ENCODE measurements at regions not wholly inside any gene's neighbourhood (a gene's known extent, or its start where the extent isn't known, plus 50 kb on each side); places are given as distances from the start of the nearest gene placed in this dataset.
"Not testable (repeated sequence)": the region's sequence is repeated elsewhere in the genome, so short reads cannot be mapped to it uniquely, and the experiment has no call there.

DNA sequence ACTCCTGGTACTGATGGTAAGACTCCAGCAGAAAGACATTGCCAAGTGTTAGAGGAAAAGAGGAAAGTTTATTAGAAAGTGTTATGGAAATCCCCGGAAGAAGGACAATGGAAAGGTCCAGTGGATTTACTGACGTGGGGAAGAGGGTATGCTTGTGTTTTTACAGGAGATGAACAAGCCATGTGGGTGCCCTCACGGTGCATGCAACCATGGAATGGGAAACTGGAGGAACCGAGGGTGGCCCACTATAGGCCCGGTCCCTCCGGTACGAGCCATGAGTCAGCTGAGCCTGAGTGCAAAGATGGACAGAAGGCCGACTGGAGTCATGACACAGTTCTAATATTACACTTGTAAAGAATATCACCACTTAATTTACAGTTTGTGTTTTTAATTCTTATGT lies 123.3 kb upstream of the ZCCHC13 start:
- DNase-seq (ENCODE audit: low spot score): no peak

DNA sequence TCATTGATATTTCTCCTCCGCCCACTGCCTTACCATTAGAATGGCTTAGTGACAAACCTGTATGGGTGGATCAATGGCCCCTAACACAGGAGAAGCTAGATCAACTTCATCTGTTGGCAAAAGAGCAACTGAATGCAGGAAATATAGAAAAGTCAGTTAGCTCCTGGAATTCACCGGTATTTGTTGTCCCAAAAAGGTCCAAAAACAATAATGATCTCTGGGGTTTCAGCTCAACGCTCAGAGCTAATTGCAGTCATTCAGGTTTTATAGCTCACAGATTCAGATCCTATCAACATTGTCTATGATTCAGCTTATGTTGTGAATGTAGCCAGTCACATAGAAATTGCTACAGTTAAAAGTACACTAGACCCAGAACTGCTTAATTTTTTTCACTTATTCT lies 124.0 kb upstream of the ZCCHC13 start:
- no peak for DNase-seq (ENCODE audit: low spot score)

DNA sequence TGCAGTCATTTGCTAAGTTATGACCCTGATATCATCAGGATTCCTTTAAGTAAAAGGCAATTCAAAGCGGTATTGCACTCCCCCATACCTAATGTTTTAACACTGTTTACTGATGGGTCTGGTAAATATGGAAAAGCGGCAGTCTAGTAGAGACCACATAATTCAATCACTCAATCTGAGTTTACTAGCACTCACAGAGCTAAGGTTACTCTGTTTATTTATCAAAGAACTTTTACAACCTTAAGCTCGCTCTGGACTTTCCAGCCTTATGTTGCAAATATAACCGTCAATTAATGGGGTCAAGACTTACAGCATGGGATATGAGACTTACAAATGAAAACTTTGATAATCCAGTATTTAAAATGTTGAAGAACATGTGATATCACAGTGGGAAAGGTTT lies 124.5 kb upstream of the ZCCHC13 start:
- peak; percentile 9 for DNase-seq (ENCODE audit: low spot score)

DNA sequence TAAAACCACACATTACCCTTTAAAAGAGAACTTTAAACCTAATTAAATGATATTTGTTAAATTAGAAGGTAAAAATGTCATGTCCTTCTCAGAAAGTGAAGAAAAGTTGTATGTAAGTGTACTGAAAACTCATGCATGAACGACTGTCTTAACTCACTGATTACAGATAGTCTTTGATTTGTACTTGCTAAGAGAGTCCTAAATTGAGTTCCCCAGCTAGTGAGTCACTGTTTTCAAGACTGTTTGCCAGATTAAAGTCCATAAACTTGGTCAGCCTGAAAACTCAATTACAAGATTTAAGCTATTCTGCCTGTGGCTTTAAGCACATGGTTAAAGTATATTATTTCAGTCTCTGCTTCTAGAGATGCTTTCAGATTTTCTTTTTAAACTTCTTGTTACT lies 124.9 kb upstream of the ZCCHC13 start:
- peak; percentile 27 for DNase-seq (ENCODE audit: low spot score)

DNA sequence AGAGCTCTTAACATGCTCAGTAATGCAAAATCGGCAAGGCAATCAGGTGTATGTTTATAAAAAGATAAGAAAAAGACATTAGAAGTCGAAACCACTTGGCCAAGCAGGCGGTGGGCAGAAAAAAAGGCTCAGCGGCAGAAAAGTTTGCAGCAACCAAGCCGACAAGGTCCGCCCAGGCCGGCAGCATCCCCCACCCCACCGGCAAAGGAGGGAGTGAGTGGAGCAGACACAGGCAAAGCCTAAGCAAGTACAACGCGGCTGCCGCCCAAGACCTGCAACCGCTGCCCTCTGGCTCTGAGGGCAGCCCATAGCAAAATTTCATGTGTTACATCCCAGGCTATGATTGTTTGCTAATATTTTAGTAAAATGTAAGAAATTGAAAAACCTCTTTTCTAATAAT lies 125.4 kb upstream of the ZCCHC13 start:
- DNase-seq (ENCODE audit: low spot score): no peak

DNA sequence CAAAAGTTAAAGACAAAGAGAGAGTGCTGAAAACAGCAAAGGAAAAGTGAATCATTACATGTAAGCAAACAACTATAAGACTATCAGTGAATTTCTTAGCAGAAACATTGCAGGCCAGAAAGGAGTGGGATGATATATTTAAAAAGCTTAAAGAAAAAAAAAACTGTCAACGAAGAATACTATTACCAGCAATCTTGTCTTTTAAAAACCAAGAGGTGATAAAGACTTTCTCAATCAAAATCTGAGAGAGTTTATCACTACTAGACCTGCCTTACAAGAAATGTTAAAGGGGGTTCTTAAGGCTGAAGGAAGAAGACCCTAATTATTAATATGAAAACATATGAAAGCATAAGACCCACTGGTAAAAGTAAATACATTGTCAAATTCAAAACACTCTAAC lies 132.5 kb upstream of the ZCCHC13 start:
- DNase-seq (ENCODE audit: low spot score): no peak

DNA sequence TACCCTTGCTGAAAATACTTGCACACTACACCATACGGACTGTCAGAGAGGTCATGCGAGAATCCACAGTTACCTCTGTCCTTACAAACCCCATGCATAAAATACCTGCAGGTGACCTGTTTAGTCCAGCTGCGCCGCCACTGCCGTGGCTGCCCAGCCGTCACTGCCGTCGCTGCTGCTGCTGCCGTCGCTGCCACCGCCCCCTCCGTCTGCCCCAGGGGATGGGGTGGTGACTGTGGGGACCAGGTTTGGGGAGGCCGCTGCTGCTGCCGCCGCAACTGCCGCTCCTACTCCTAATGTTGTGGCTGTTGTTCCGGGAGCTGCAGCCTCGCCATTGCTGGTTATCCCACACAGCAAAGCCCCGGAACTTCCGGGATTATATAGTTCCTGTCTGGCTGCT lies 141.8 kb upstream of the ZCCHC13 start:
- DNase-seq (ENCODE audit: low spot score): no peak

DNA sequence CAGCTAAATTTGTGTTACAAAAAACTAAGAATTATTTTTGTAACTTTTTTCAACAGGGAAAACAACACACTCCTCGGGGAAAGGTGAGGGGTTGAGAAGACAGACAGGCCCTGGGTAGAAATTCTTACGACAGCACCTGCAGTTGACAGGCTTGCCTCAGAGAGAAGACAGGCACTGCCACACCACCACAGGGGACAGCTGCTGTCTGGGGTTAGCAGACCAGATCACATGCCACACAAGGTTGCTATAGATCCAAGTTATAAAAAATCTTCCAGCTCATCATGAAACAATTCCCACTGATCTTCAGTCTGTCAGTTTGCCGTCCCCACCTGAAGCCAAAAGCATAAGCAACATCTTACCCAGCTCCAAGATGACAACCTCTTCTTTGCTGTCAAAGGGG lies 143.2 kb upstream of the ZCCHC13 start:
- no peak for DNase-seq (ENCODE audit: low spot score)

DNA sequence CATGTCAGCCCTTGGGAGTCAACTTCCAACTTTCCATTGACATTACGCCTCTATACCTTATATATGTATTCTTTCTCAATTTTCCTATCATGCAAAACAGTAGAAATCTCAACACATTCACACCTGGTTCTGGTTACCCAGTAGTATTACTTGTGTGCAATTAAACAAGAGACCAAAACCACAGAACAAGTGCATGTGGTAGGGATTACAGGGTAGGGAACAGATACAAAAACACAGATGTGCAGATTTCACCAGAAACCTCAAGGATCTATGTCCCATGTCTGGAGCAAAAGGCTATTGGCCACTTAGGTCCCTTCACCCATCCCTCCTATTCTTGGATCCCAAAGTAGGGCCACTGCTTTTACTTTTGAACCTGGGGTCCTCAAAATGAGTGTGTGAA lies 143.6 kb upstream of the ZCCHC13 start:
- DNase-seq (ENCODE audit: low spot score): no peak

DNA sequence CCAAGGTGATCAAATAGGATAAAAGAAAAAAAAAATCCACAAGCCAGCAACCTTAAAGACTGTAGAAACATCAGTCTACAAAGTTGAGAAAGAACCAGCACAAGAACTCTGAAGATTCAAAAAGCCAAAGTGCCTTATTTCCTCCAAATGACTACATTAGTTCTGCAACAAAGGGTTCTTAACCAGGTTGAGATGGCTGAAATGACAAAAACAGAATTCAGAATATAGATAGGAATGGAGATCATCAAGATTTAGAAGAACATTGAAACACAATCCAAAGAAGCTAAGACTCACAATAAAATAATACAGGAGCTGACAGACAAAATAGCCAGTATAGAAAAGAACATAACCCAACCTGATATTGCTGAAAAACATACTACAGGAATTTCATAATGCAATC lies 156.5 kb upstream of the ZCCHC13 start:
- no peak for DNase-seq (ENCODE audit: low spot score)

DNA sequence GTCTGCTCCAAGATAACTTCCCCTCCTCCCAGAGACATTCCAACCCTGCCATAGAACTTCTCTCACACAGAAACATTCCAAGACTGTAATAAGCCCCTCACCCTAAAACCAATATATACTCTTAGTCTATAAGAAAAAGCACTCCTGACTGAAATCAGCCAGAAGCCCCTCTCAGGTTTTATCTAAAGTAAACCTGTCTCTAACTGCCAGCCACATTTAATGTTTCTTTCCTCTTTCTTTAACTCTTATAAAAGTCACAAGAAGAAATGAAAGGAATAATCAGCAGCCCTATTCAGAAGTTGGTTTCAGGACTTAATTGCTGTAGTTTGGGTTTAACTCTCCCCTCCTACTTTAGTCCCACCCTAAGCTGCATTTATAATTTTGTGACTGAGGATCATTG lies 165.0 kb upstream of the ZCCHC13 start:
- no peak for DNase-seq (ENCODE audit: low spot score)

DNA sequence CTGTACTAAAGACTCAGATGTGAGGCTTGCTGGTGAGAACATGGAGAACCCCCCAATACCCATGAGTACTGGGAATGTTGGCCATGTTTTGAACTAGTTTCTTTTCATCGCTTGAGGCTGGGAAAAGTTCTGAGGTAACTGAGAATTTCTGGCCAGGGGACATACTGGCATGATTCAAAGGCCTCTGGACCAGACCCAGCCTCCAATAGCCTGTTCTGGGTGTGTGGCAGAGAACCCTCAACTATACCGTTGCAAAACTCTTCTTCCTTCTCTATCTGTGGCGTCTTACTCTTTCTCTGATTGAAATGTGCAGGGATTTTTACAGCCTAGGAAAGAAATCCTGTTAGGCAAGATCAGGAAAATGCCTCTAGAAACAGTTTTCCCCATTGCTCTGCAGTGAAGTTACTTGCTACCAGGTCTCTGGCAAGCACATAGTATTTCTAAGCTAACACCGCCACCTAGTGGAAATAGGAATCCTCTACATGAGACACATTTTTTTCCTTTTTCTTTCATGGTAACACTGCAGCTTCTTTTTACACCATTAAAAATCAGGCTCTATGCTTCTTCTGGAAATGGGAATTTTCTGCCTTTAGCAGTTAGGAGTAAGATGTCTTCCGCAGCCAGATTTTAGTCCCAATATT lies 170.7 kb upstream of the ZCCHC13 start:
- DNase-seq (ENCODE audit: low spot score): peak; percentile 52

DNA sequence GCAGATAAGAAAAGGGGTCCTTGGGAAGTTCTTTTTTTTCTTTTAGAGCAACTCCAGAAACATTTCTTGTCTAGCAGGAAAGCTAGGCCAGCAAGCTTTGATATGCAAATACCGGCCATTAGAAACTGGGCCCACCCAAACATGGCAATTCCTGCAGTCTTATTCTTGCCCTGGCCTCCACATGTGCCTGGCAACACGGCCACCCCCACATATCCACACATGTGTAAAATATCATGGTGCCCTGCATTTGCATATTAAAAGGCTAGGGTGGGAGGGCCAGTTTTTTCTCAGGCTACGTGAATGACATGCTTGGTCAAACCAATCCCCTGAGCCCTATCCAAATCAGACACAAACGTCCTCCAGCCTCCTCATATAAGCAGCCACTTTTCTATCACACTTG lies 171.7 kb upstream of the ZCCHC13 start:
- no peak for DNase-seq (ENCODE audit: low spot score)

DNA sequence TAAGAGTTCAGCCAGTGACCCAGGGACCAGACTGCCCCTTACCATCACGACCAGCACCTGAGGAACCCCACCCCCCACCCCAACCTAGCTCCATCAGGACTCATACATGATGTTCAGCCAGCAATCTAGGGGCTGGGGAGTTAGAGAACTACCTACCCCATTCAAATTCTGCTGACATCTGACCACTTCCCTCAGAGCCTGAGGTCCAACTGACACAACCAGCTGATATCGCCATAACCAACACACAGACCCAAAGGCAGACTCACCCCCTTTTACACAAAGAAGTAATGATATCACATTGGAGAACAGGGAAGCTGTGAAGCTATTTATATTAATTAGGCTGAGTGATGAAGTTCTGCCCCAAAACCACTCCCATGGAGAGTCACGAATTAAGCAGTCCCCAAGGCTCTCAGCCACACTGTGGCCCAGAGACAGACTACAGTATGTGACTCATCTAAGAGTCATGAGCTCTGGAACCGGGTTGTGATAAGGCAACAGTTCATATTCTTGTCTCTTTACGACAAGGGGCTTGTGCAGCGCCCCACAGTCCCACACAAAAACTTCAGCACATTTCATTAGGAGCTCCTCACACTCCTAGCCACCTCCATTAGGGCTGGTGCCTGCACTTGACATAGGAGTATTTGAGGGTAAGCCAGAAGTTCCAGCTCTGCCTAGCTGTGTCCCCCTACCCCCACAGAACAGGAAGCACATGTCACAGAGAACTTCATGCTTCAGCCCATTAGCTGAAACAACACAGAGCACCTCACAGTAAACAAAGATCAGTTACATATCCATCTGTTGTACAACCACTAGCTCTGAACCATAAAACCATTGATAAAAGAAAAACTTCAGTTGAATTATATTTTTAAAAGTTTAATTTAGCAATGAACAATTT lies 184.7 kb upstream of the ZCCHC13 start:
- DNase-seq (ENCODE audit: low spot score): peak; percentile 30

DNA sequence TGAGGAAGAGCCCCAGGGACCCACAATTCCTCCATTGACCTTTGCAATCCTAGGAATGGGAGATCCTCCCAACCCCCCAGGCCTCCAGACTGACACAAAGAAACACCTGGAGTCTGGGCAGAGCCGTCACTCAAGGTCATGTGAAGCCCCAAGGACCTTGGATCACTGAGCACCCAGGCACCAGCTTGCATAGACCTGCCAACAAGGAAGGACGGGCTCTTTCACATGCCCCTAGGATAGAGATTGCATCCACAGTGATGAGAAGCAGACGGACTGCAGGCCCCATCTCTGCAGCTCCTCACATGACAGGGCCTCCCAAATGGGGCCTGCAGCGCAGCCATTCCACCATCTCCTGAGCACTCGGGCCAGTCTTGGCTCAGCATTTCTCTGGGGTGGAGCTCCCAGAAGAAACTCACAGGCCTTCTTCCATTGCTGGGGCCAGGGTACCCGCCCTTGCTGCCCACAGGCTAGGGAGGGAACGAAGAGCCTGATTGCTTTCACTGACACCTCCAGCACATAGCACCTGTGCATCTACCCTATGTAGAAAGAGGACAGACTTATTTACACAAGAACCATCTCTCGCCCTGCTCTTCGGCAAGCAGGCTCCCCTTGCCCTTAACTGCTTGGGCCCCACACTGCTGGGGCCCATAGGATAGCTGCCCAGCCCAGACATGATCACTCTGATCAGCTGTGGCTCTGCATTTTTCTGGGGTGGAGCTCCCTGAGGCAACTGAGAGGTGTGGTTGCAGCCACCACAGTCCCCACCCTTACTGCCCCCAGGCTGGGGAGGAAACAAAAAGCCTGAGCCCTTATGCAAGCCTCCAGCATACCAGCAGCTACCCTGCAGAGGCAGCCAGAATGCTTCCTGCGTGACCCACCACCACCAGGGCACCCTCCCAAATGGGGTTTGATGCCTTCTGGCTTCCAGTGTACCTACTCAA lies 185.7 kb upstream of the ZCCHC13 start:
- DNase-seq (ENCODE audit: low spot score): no peak

DNA sequence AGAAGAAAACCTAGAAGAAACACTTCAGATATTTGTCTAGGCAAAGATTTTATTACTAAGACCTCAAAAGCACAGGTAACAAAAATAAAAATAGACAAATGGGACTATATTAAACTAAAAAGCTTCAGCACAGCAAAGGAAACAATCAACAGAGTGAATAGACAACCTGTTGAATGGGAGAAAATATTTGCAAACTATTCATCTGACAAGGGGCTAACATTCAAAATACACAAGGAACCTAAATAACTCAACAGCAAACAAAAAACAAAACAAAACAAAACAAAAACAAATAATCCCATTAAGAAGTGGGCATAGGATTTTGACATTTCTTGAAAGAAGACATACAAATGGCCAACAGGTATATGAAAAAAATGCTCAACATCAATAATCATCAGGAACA lies 192.7 kb upstream of the ZCCHC13 start:
- DNase-seq (ENCODE audit: low spot score): no peak

DNA sequence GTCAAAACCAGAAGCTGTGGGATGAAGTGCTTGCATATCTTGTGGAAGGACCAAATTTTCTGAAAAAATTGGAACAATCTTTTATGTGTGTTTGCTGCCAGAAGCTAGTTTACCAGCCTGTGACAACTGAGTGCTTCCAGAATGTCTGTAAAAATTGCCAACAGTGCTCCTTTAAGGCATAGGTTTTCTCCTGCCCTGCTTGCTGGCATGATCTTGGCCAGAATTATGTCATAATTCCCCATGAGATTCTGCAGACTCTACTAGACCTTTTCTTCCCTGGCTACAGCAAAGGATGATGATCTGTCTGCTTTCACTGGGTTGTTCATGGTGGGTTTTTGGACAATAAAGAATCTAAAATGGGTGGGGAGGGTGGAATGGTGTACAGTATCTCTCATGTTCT lies 196.3 kb upstream of the ZCCHC13 start:
- DNase-seq (ENCODE audit: low spot score): no peak

DNA sequence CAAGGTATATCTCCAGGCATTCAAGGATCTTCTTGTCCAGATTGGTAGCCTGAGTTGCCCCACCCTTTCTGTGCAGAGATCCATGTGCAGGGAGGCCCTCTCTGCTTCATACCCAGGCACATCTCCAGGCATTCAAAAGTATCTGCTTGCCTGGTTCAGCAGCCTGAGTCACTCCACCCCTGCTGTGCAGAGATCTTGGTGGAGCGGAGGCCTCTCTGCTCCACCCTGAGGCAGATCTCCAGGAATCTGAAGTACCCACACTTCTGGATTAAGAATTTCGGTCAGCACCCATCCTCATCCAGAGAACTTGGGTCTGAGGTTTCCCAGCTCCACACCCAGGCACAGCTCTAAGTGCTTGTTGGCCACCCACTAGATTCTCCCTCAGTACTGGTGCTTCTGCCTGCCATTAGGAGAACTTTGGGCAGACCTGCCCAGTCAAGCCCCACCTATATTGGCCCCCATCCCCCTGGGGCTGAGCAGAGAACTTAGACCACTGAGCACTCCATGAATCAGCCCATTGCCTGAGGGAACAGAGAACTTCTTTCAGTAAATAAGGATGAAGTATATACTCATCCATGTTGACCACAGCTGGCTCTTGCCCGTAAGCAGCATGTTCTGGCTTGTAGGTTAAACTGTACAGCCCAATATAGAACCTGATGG lies 199.5 kb upstream of the ZCCHC13 start:
- DNase-seq (ENCODE audit: low spot score): no peak

DNA sequence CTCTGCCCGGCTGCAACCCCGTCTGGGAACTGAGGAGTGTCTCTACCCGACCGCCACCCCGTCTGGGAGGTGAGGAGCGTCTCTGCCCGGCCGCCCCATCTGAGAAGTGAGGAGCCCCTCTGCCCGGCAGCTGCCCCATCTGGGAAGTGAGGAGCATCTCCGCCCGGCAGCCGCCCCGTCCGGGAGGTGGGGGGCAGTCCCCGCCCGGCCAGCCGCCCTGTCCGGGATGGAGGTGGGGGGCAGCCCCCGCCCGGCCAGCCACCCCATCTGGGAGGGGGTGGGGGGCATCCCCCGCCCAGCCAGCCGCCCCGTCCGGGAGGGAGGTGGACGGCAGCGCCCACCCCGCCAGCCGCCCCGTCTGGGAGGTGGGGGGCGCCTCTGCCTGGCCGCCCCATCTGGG lies 205.6 kb upstream of the ZCCHC13 start:
- not testable (repeated sequence) for DNase-seq (ENCODE audit: low spot score)

DNA sequence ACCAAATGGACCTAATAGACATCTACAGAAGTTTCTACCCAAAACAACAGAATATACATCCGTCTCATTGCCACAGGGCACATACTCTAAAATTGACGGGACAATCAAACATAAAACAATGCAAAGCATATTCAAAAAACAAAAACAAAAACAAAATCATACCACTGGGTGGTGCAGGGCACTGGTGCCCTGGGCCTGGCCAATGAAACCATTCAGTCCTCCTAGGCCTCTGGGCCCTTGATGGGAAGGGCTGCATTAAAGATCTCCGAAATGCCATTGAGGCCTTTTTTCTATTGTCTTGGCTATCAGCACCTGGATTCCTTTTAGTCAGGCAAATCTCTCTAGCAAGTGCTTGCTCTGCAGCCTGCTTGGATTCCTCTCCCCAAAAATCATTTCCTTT lies 213.9 kb upstream of the ZCCHC13 start:
- DNase-seq (ENCODE audit: low spot score): no peak

DNA sequence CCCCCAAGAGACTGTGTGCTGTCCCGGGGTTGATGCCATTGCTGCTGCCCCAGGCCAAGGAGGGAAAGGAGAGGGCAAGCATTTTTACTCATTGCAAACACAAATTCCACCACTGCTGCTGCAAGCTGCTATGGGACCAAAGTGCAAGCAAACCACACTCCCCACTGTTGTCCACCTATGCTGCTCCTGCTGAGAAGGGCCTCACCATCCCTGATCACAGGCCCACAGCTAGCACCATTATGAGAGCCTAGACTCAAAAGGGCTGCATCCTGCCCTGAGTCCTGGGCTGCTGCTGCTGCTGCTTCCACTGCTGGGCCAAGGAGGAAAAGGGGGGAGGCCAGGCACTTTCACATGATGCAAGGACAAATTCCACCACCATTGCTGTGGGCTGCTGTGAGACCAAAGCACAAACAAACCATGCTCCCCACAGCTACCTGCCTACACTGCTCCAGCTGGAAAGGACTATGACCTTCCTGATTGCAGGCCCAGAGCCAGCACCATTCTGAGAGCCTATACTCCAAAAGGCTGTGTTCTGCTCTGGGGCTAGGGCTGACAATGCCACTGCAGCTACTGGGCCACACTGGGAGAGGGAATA lies 218.2 kb upstream of the ZCCHC13 start:
- no peak for DNase-seq (ENCODE audit: low spot score)

Data from H4 (cell line).